GM12878 (cell line): ENCODE measurements at regions not wholly inside any gene's neighbourhood (a gene's known extent, or its start where the extent isn't known, plus 50 kb on each side); places are given as distances from the start of the nearest gene placed in this dataset.

Experiments used
- ATAC-seq: fragments of 200-7000 bp; cut with Tn5 transposase; 3 replicates; pipeline ENCODE4 v1.9.1; 2020; ENCODE audit warnings: mild to moderate bottlenecking, moderate library complexity
- BruUV-seq: library from RNA; stranded (reverse); fragments of 400-500 nt; replicated peaks from 2 replicates; lab custom pipeline; 2021; lab: Mats Ljungman, UMichigan
- CTCF ChIA-PET: fragments of 300-600 bp; sonication (Branson Sonifier 250); formaldehyde crosslinking; extraction: SDS; loops from one replicate; lab custom pipeline; 2021; ENCODE audit warnings: inconsistent platforms; lab: Yijun Ruan, JAX
- POLR2A ChIA-PET: fragments of 350-600 bp; formaldehyde crosslinking; extraction: SDS; loops from one replicate; lab custom pipeline; 2021; ENCODE audit warnings: inconsistent platforms; lab: Charles Lee
- RAD21 ChIA-PET: fragments of 300-600 bp; sonication (Branson Sonifier 250); formaldehyde crosslinking; loops from one replicate; lab custom pipeline; 2023; ENCODE audit warnings: antibody characterized with exemption; ENCODE audit not compliant: unreplicated experiment; lab: Charles Lee
- SMC1A ChIA-PET: fragments of 300-600 bp; sonication (Branson Sonifier 250); formaldehyde crosslinking; loops from one replicate; lab custom pipeline; 2023; ENCODE audit not compliant: unreplicated experiment, uncharacterized antibody; lab: Charles Lee
- DNase-seq: peaks from one replicate; pipeline ENCODE4 v3.0.0-alpha.2; 2011; ENCODE audit warnings: low read depth, low spot score
- FAIRE-seq: peaks from 3 replicates; lab custom pipeline; 2011; peaks lifted over from hg19 to GRCh38; lab: Jason Lieb, UNC
- H2AFZ ChIP-seq: 2 replicates; pipeline ENCODE4 v1.6.0; 2011; ENCODE audit warnings: low read depth, low read length, control low read depth; ENCODE audit not compliant: control insufficient read depth
- H3K27ac ChIP-seq: 2 replicates; pipeline ENCODE4 v1.5.1; 2011; ENCODE audit warnings: control low read depth; ENCODE audit not compliant: control insufficient read depth, insufficient read depth
- H3K27me3 ChIP-seq, 2 experiments: replicated peaks in 1 of 2; 2 replicates each; pipeline versions ENCODE4 v1.6.0 to v1.6.1; 2011; ENCODE audit warnings: low read length in 1 of 2; ENCODE audit not compliant: control insufficient read depth in 2 of 2, insufficient read depth in 2 of 2
- H3K36me3 ChIP-seq, 2 experiments: 2 replicates each; pipeline ENCODE4 v1.5.1; 2011; ENCODE audit warnings: low read length in 1 of 2; ENCODE audit not compliant: control insufficient read depth in 2 of 2, insufficient read depth in 2 of 2
- H3K4me1 ChIP-seq: 2 replicates; pipeline ENCODE4 v1.6.1; 2011; ENCODE audit warnings: mild to moderate bottlenecking, low read length, moderate library complexity, mixed read lengths; ENCODE audit not compliant: control insufficient read depth, insufficient read depth
- H3K4me2 ChIP-seq: 2 replicates; pipeline ENCODE4 v1.6.0; 2011; ENCODE audit warnings: control low read depth; ENCODE audit not compliant: control insufficient read depth, insufficient read depth
- H3K4me3 ChIP-seq: fragments of 200-600 bp; sonication (generic); 2 replicates; pipeline ENCODE4 v1.5.1; 2016
- H3K79me2 ChIP-seq: 2 replicates; pipeline ENCODE4 v1.6.0; 2011; ENCODE audit warnings: low read length; ENCODE audit not compliant: control insufficient read depth, insufficient read depth
- H3K9ac ChIP-seq: 2 replicates; pipeline ENCODE4 v1.8.0; 2011; ENCODE audit warnings: low read length, control low read depth, mixed read lengths; ENCODE audit not compliant: control insufficient read depth, insufficient read depth
- H3K9me3 ChIP-seq: replicated peaks from 3 replicates; pipeline ENCODE4 v1.5.1; 2011; ENCODE audit warnings: mild to moderate bottlenecking, low read length; ENCODE audit not compliant: control insufficient read depth, insufficient read depth
- H4K20me1 ChIP-seq: 2 replicates; pipeline ENCODE4 v1.6.0; 2011; ENCODE audit not compliant: control insufficient read depth, insufficient read depth
- CHD2 ChIP-seq: IDR thresholded peaks from 2 replicates; pipeline ENCODE4 v1.6.1; 2011; ENCODE audit warnings: low read depth, low read length, improper control_type of control experiment, borderline replicate concordance
- EZH2 ChIP-seq: IDR thresholded peaks from 2 replicates; pipeline ENCODE4 v1.6.1; 2012; ENCODE audit warnings: low read depth, mild to moderate bottlenecking, control low read depth, inconsistent platforms, low read length, borderline replicate concordance; ENCODE audit not compliant: control insufficient read depth
- MYB ChIP-seq: fragments of 150-350 bp; IDR thresholded peaks from 2 replicates; pipeline ENCODE4 v1.6.1; 2014; ENCODE audit warnings: mild to moderate bottlenecking, low read depth, low read length, borderline replicate concordance
- POLR2A ChIP-seq: IDR thresholded peaks from 2 replicates; pipeline ENCODE4 v1.6.1; 2011; ENCODE audit warnings: low read depth, mild to moderate bottlenecking, low read length
- RB1 ChIP-seq: fragments of 450-650 bp; formaldehyde crosslinking; IDR thresholded peaks from 2 replicates; pipeline ENCODE4 v1.6.1; 2017; ENCODE audit warnings: mild to moderate bottlenecking, borderline replicate concordance
- RELA ChIP-seq: fragments of 450-650 bp; IDR thresholded peaks from 2 replicates; pipeline ENCODE4 v1.8.0; 2014; ENCODE audit warnings: borderline replicate concordance; ENCODE audit not compliant: partially characterized antibody
- SRF ChIP-seq, 2 experiments: IDR thresholded peaks; 2 replicates each; pipeline ENCODE4 v1.6.1; 2011; ENCODE audit warnings: low read depth in 2 of 2, low read length in 2 of 2, mild to moderate bottlenecking in 1 of 2, moderate library complexity in 1 of 2
- SUPT20H ChIP-seq: IDR thresholded peaks from 2 replicates; pipeline ENCODE4 v1.6.1; 2011; ENCODE audit warnings: low read depth, mild to moderate bottlenecking, low read length, moderate library complexity, borderline replicate concordance; ENCODE audit not compliant: control insufficient read depth
- YY1 ChIP-seq: IDR thresholded peaks from 2 replicates; pipeline ENCODE4 v1.6.1; 2011; ENCODE audit warnings: low read depth, mild to moderate bottlenecking, low read length
- ZZZ3 ChIP-seq: IDR thresholded peaks from 2 replicates; pipeline ENCODE4 v1.6.1; 2011; ENCODE audit warnings: low read depth; ENCODE audit not compliant: control insufficient read depth, insufficient read length
- WGBS: methylation state at CpG from one replicate; pipeline ENCODE4 v1.1.6; 2016; ENCODE audit warnings: low lambda C conversion rate; ENCODE audit not compliant: insufficient replicate concordance, insufficient coverage; ENCODE audit errors: missing lambda C conversion rate; 5-methylcytosine and 5-hydroxymethylcytosine counted together
- in situ Hi-C: fragments of 300-500 bp; cut with MboI; formaldehyde crosslinking; loops from 9 replicates; pipeline ENCODE4 v1.14.3; 2018; ENCODE audit warnings: mixed read lengths
- intact Hi-C: fragments of 100-400 bp; cut with micrococcal nuclease; formaldehyde crosslinking; loops from one replicate; pipeline ENCODE4 v1.14.2; 2022; ENCODE audit not compliant: unreplicated experiment
- TF ChIP-seq, protein P1 (sequence below): IDR thresholded peaks from 2 replicates; pipeline ENCODE4 v1.6.1; 2011; ENCODE audit warnings: low read depth, low read length, improper control_type of control experiment, borderline replicate concordance
- TF ChIP-seq, protein P2 (sequence below): fragments of 450-650 bp; IDR thresholded peaks from 2 replicates; pipeline ENCODE4 v1.6.1; 2017; ENCODE audit warnings: borderline replicate concordance
- TF ChIP-seq, protein P3 (sequence below): IDR thresholded peaks from 2 replicates; pipeline ENCODE4 v1.6.1; 2012; ENCODE audit warnings: improper control_type of control experiment, low read depth, low read length; ENCODE audit not compliant: insufficient replicate concordance

DNA sequence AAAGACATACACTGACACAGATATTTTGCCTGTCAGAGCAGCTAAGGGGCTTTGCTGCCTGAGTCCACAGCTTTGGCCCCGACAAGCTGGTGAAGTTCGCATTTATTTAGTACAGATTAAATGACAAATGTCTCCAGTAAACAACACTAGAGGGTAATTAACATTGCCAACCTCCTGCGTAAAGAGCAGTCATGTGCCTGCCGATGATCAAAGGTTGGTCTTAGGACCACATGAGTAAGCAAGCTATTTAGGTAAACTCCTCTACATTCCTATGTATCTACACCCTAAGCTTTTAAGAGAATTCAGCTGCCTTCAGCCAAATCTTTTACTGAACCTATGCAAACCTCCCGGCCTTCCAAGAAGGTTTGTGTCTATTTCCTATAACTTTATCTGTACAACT is 73.0 kb upstream of the PJA2 start:
- H3K4me3 ChIP-seq = no peak overlapping the region
- intact Hi-C loops = no loop called here
- no peaks in the 10 kb centered on the region for H3K9me3 ChIP-seq
- in situ Hi-C loops = no loop called here
- ATAC-seq (no peak), FAIRE-seq (no peak), DNase-seq (no peak)
- no peaks in the 10 kb centered on the region for H3K36me3 ChIP-seq
- no peak overlapping the region for H3K4me2 ChIP-seq
- POLR2A ChIA-PET = no interaction called here
- RAD21 ChIA-PET = interaction anchor here (1.3 kb wide), 1 partner anchor 73 kb away, joined by 3 read pairs; the partner anchor contains the start of gene PJA2
- no peaks in the 10 kb centered on the region for H3K27me3 ChIP-seq
- H3K4me1 ChIP-seq = no peaks in the 10 kb centered on the region
- no TSS peak for BruUV-seq
- WGBS = 55% methylated on average over 5 of the region's 5 CpGs
- H3K9ac ChIP-seq = no peak overlapping the region
- H3K79me2 ChIP-seq = no peaks in the 10 kb centered on the region
- no peaks in the 10 kb centered on the region for H4K20me1 ChIP-seq
- CTCF ChIA-PET = interaction anchor here (1.5 kb wide), 1 partner anchor 10 kb away, joined by 5 read pairs; no protein-coding TSS in a partner anchor
- SMC1A ChIA-PET = no interaction called here
- no peak overlapping the region for H2AFZ ChIP-seq
- H3K27ac ChIP-seq = no peak overlapping the region
- no peak for TF ChIP-seq ZZZ3
- TF ChIP-seq MYB = no peak
- TF ChIP-seq SUPT20H = no peak
- no peak for TF ChIP-seq EZH2
- TF ChIP-seq POLR2A = no peak
- no peak for TF ChIP-seq CHD2
- TF ChIP-seq RELA = no peak
- TF ChIP-seq, protein P1, sequence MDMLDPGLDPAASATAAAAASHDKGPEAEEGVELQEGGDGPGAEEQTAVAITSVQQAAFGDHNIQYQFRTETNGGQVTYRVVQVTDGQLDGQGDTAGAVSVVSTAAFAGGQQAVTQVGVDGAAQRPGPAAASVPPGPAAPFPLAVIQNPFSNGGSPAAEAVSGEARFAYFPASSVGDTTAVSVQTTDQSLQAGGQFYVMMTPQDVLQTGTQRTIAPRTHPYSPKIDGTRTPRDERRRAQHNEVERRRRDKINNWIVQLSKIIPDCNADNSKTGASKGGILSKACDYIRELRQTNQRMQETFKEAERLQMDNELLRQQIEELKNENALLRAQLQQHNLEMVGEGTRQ = no peak
- no peak for TF ChIP-seq RB1
- TF ChIP-seq YY1 = no peak
- TF ChIP-seq, protein P2, sequence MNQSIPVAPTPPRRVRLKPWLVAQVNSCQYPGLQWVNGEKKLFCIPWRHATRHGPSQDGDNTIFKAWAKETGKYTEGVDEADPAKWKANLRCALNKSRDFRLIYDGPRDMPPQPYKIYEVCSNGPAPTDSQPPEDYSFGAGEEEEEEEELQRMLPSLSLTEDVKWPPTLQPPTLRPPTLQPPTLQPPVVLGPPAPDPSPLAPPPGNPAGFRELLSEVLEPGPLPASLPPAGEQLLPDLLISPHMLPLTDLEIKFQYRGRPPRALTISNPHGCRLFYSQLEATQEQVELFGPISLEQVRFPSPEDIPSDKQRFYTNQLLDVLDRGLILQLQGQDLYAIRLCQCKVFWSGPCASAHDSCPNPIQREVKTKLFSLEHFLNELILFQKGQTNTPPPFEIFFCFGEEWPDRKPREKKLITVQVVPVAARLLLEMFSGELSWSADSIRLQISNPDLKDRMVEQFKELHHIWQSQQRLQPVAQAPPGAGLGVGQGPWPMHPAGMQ = no peak
- TF ChIP-seq SRF (IDR thresholded peaks at IDR 0.05; ENCODE audit: low read depth in 2 of 2, low read length in 2 of 2) = no peak
- TF ChIP-seq, protein P3, sequence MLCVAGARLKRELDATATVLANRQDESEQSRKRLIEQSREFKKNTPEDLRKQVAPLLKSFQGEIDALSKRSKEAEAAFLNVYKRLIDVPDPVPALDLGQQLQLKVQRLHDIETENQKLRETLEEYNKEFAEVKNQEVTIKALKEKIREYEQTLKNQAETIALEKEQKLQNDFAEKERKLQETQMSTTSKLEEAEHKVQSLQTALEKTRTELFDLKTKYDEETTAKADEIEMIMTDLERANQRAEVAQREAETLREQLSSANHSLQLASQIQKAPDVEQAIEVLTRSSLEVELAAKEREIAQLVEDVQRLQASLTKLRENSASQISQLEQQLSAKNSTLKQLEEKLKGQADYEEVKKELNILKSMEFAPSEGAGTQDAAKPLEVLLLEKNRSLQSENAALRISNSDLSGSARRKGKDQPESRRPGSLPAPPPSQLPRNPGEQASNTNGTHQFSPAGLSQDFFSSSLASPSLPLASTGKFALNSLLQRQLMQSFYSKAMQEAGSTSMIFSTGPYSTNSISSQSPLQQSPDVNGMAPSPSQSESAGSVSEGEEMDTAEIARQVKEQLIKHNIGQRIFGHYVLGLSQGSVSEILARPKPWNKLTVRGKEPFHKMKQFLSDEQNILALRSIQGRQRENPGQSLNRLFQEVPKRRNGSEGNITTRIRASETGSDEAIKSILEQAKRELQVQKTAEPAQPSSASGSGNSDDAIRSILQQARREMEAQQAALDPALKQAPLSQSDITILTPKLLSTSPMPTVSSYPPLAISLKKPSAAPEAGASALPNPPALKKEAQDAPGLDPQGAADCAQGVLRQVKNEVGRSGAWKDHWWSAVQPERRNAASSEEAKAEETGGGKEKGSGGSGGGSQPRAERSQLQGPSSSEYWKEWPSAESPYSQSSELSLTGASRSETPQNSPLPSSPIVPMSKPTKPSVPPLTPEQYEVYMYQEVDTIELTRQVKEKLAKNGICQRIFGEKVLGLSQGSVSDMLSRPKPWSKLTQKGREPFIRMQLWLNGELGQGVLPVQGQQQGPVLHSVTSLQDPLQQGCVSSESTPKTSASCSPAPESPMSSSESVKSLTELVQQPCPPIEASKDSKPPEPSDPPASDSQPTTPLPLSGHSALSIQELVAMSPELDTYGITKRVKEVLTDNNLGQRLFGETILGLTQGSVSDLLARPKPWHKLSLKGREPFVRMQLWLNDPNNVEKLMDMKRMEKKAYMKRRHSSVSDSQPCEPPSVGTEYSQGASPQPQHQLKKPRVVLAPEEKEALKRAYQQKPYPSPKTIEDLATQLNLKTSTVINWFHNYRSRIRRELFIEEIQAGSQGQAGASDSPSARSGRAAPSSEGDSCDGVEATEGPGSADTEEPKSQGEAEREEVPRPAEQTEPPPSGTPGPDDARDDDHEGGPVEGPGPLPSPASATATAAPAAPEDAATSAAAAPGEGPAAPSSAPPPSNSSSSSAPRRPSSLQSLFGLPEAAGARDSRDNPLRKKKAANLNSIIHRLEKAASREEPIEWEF = no peak
